ENCODE measurements at regions not wholly inside any gene's neighbourhood (a gene's known extent, or its start where the extent isn't known, plus 50 kb on each side); places are given as distances from the start of the nearest gene placed in this dataset.

GRCh38 chr7:79734181-79734580 is 280.7 kb upstream of the MAGI2 start:
- no peak overlapping the region for H3K4me3 Mint-ChIP-seq
- peaks cover 22% of the 10 kb centered on the region for H3K9me3 Mint-ChIP-seq
- no peaks in the 10 kb centered on the region for H3K36me3 Mint-ChIP-seq (ENCODE audit: low read depth)
- H3K27me3 Mint-ChIP-seq, result no peaks in the 10 kb centered on the region
- no peaks in the 10 kb centered on the region for H3K4me1 Mint-ChIP-seq (ENCODE audit: low read depth)
- H3K27ac Mint-ChIP-seq, result no peak overlapping the region

- Mint-ChIP-seq H3K36me3 (ENCODE audit: low read depth) (no peaks in the 10 kb centered on the region), H3K4me1 (ENCODE audit: low read depth) (no peaks in the 10 kb centered on the region), H3K27ac (no peak overlapping the region), H3K9me3 (peaks cover 22% of the 10 kb centered on the region), H3K27me3 (no peaks in the 10 kb centered on the region), H3K4me3 (no peak overlapping the region)
These were observed 279.1 kb upstream of the MAGI2 start for GRCh38 chr7:79732535-79732934.

- no peak overlapping the region for H3K4me3 Mint-ChIP-seq
These were observed 277.5 kb upstream of the MAGI2 start for GRCh38 chr7:79730971-79731370.

GRCh38 chr7:79723833-79724618 is 270.6 kb upstream of the MAGI2 start:
- no peaks in the 10 kb centered on the region for H3K36me3 Mint-ChIP-seq (ENCODE audit: low read depth)
- H3K9me3 Mint-ChIP-seq, result no peaks in the 10 kb centered on the region
- H3K4me3 Mint-ChIP-seq, result no peak overlapping the region
- H3K27me3 Mint-ChIP-seq, result no peaks in the 10 kb centered on the region
- no peak overlapping the region for H3K27ac Mint-ChIP-seq
- H3K4me1 Mint-ChIP-seq (ENCODE audit: low read depth), result no peaks in the 10 kb centered on the region

More at GRCh38 chr7:79730971-79731370, 277.5 kb upstream of the MAGI2 start:
- H3K36me3 Mint-ChIP-seq (ENCODE audit: low read depth), result no peaks in the 10 kb centered on the region
- H3K27me3 Mint-ChIP-seq, result no peaks in the 10 kb centered on the region
- H3K4me1 Mint-ChIP-seq (ENCODE audit: low read depth), result no peaks in the 10 kb centered on the region
- peaks cover 22% of the 10 kb centered on the region for H3K9me3 Mint-ChIP-seq
- no peak overlapping the region for H3K27ac Mint-ChIP-seq

- H3K27me3 Mint-ChIP-seq, result no peaks in the 10 kb centered on the region
- H3K36me3 Mint-ChIP-seq (ENCODE audit: low read depth), result no peaks in the 10 kb centered on the region
- no peak overlapping the region for H3K27ac Mint-ChIP-seq
These were observed 268.8 kb upstream of the MAGI2 start for GRCh38 chr7:79722217-79722616.

GRCh38 chr7:79719216-79719615 is 265.7 kb upstream of the MAGI2 start:
- no peaks in the 10 kb centered on the region for H3K27me3 Mint-ChIP-seq
- H3K4me3 Mint-ChIP-seq, result no peak overlapping the region
- no peaks in the 10 kb centered on the region for H3K36me3 Mint-ChIP-seq (ENCODE audit: low read depth)
- no peak overlapping the region for H3K27ac Mint-ChIP-seq
- no peaks in the 10 kb centered on the region for H3K9me3 Mint-ChIP-seq
- no peaks in the 10 kb centered on the region for H3K4me1 Mint-ChIP-seq (ENCODE audit: low read depth)

More at GRCh38 chr7:79722217-79722616, 268.8 kb upstream of the MAGI2 start:
- Mint-ChIP-seq H3K4me3 (no peak overlapping the region), H3K9me3 (no peaks in the 10 kb centered on the region), H3K4me1 (ENCODE audit: low read depth) (no peaks in the 10 kb centered on the region)

- Mint-ChIP-seq H3K4me3 (no peak overlapping the region), H3K36me3 (ENCODE audit: low read depth) (no peaks in the 10 kb centered on the region), H3K4me1 (ENCODE audit: low read depth) (no peaks in the 10 kb centered on the region)
These were observed 262.9 kb upstream of the MAGI2 start for GRCh38 chr7:79716329-79716728.

GRCh38 chr7:79714081-79714480 is 260.6 kb upstream of the MAGI2 start:
- Mint-ChIP-seq H3K27me3 (no peaks in the 10 kb centered on the region), H3K4me3 (no peak overlapping the region), H3K4me1 (ENCODE audit: low read depth) (no peaks in the 10 kb centered on the region), H3K36me3 (ENCODE audit: low read depth) (no peaks in the 10 kb centered on the region), H3K9me3 (no peaks in the 10 kb centered on the region), H3K27ac (no peak overlapping the region)

More at GRCh38 chr7:79716329-79716728, 262.9 kb upstream of the MAGI2 start:
- Mint-ChIP-seq H3K9me3 (no peaks in the 10 kb centered on the region), H3K27ac (no peak overlapping the region), H3K27me3 (no peaks in the 10 kb centered on the region)

GRCh38 chr7:79713276-79713675 is 259.8 kb upstream of the MAGI2 start:
- no peaks in the 10 kb centered on the region for H3K9me3 Mint-ChIP-seq
- no peak overlapping the region for H3K27ac Mint-ChIP-seq
- H3K4me3 Mint-ChIP-seq, result no peak overlapping the region
- H3K36me3 Mint-ChIP-seq (ENCODE audit: low read depth), result no peaks in the 10 kb centered on the region
- H3K27me3 Mint-ChIP-seq, result no peaks in the 10 kb centered on the region
- H3K4me1 Mint-ChIP-seq (ENCODE audit: low read depth), result no peaks in the 10 kb centered on the region

- Mint-ChIP-seq H3K4me1 (ENCODE audit: low read depth) (no peaks in the 10 kb centered on the region), H3K9me3 (no peaks in the 10 kb centered on the region), H3K27me3 (no peaks in the 10 kb centered on the region), H3K27ac (no peak overlapping the region), H3K36me3 (ENCODE audit: low read depth) (no peaks in the 10 kb centered on the region), H3K4me3 (no peak overlapping the region)
These were observed 258.2 kb upstream of the MAGI2 start for GRCh38 chr7:79711660-79712059.

- Mint-ChIP-seq H3K36me3 (ENCODE audit: low read depth) (no peaks in the 10 kb centered on the region), H3K4me1 (ENCODE audit: low read depth) (no peaks in the 10 kb centered on the region), H3K9me3 (no peaks in the 10 kb centered on the region), H3K27me3 (no peaks in the 10 kb centered on the region), H3K27ac (no peak overlapping the region), H3K4me3 (no peak overlapping the region)
These were observed 256.3 kb upstream of the MAGI2 start for GRCh38 chr7:79709574-79710409.

GRCh38 chr7:79702116-79702515 is 248.6 kb upstream of the MAGI2 start:
- H3K4me3 Mint-ChIP-seq, result no peak overlapping the region

GRCh38 chr7:79692015-79692414 is 238.5 kb upstream of the MAGI2 start:
- no peaks in the 10 kb centered on the region for H3K36me3 Mint-ChIP-seq (ENCODE audit: low read depth)
- no peak overlapping the region for H3K4me3 Mint-ChIP-seq
- H3K27ac Mint-ChIP-seq, result no peak overlapping the region
- no peaks in the 10 kb centered on the region for H3K27me3 Mint-ChIP-seq
- no peaks in the 10 kb centered on the region for H3K4me1 Mint-ChIP-seq (ENCODE audit: low read depth)
- peaks cover 3% of the 10 kb centered on the region for H3K9me3 Mint-ChIP-seq

More at GRCh38 chr7:79702116-79702515, 248.6 kb upstream of the MAGI2 start:
- H3K9me3 Mint-ChIP-seq, result no peaks in the 10 kb centered on the region
- H3K27me3 Mint-ChIP-seq, result no peaks in the 10 kb centered on the region
- no peak overlapping the region for H3K27ac Mint-ChIP-seq
- H3K36me3 Mint-ChIP-seq (ENCODE audit: low read depth), result no peaks in the 10 kb centered on the region
- H3K4me1 Mint-ChIP-seq (ENCODE audit: low read depth), result no peaks in the 10 kb centered on the region

- Mint-ChIP-seq H3K36me3 (ENCODE audit: low read depth) (no peaks in the 10 kb centered on the region), H3K27me3 (no peaks in the 10 kb centered on the region), H3K4me3 (no peak overlapping the region), H3K27ac (no peak overlapping the region), H3K9me3 (peaks cover 3% of the 10 kb centered on the region), H3K4me1 (ENCODE audit: low read depth) (no peaks in the 10 kb centered on the region)
These were observed 237.6 kb upstream of the MAGI2 start for GRCh38 chr7:79691074-79691473.

GRCh38 chr7:79684384-79684783 is 230.9 kb upstream of the MAGI2 start:
- no peaks in the 10 kb centered on the region for H3K4me1 Mint-ChIP-seq (ENCODE audit: low read depth)
- no peaks in the 10 kb centered on the region for H3K36me3 Mint-ChIP-seq (ENCODE audit: low read depth)
- H3K27me3 Mint-ChIP-seq, result no peaks in the 10 kb centered on the region
- H3K27ac Mint-ChIP-seq, result no peak overlapping the region
- H3K9me3 Mint-ChIP-seq, result peaks cover 8% of the 10 kb centered on the region
- no peak overlapping the region for H3K4me3 Mint-ChIP-seq
